RWPE1 (cell line): ENCODE measurements at regions not wholly inside any gene's neighbourhood (a gene's known extent, or its start where the extent isn't known, plus 50 kb on each side); places are given as distances from the start of the nearest gene placed in this dataset.

Experiments used
- CTCF ChIA-PET: fragments of 350-600 bp; sonication (Branson Sonifier 250); formaldehyde crosslinking; extraction: SDS; loops from one replicate; lab custom pipeline; 2021; lab: Yijun Ruan, JAX
- POLR2A ChIA-PET: fragments of 400-600 bp; formaldehyde crosslinking; extraction: SDS; loops from one replicate; lab custom pipeline; 2020; ENCODE audit warnings: antibody characterized with exemption; ENCODE audit not compliant: low non-redundant PET; lab: Yijun Ruan, JAX
- DNase-seq: peaks from one replicate; pipeline ENCODE4 v3.0.0; 2012; ENCODE audit warnings: low spot score
- H3K27ac ChIP-seq: fragments of 450-650 bp; 2 replicates; pipeline ENCODE4 v1.5.1; 2017
- TF ChIP-seq, protein P1 (sequence below): fragments of 450-650 bp; conservative IDR thresholded peaks from 2 replicates; pipeline ENCODE4 v1.5.1; 2017; ENCODE audit warnings: low read depth, mild to moderate bottlenecking

DNA sequence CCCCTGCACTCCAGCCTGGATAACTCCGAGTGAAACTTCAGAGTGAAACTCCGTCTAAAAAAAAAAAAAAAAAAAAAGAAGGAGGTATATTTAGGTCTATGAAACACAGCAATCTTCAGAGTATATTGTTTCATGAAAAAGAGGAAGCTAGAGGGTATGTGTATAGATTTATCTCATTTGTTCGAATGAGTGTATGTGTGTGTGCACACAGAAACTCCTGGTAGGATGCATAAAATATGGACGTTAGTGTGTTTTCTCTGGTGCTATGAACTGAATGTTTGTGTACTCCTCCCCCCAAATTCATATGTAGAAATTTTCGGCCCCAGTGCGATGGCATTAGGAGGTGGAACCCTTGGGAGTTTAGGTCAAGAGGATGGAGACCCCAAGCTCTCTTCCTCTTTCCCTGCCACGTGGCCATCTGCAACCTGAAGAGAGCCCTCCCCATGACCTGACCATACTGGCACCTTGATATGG is 98.6 kb upstream of the KLF13 start:
- ChIA-PET CTCF (no interaction called here), POLR2A (no interaction called here)
- TF ChIP-seq, protein P1, sequence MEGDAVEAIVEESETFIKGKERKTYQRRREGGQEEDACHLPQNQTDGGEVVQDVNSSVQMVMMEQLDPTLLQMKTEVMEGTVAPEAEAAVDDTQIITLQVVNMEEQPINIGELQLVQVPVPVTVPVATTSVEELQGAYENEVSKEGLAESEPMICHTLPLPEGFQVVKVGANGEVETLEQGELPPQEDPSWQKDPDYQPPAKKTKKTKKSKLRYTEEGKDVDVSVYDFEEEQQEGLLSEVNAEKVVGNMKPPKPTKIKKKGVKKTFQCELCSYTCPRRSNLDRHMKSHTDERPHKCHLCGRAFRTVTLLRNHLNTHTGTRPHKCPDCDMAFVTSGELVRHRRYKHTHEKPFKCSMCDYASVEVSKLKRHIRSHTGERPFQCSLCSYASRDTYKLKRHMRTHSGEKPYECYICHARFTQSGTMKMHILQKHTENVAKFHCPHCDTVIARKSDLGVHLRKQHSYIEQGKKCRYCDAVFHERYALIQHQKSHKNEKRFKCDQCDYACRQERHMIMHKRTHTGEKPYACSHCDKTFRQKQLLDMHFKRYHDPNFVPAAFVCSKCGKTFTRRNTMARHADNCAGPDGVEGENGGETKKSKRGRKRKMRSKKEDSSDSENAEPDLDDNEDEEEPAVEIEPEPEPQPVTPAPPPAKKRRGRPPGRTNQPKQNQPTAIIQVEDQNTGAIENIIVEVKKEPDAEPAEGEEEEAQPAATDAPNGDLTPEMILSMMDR: no peak
- H3K27ac ChIP-seq: no peak overlapping the region
- no peak for DNase-seq

GRCh38 chr15:31228980-31229826 is 97.4 kb upstream of the KLF13 start:
- ChIA-PET CTCF (interaction anchor here (0.6 to 0.7 kb wide), 2 partner anchors 9 to 275 kb away, joined by 3 read pairs; no protein-coding TSS in a partner anchor), POLR2A (no interaction called here)
- DNase-seq: no peak
- no peak overlapping the region for H3K27ac ChIP-seq
- TF ChIP-seq, protein P1: no peak

GRCh38 chr15:31230630-31231485 is 95.8 kb upstream of the KLF13 start:
- no peak for DNase-seq
- no peak overlapping the region for H3K27ac ChIP-seq
- POLR2A ChIA-PET: no interaction called here
- TF ChIP-seq, protein P1: no peak
- CTCF ChIA-PET: interaction anchor here (0.6 kb wide), 1 partner anchor 221 kb away, joined by 3 read pairs; no protein-coding TSS in a partner anchor

- H3K27ac ChIP-seq: peak overlapping the region; percentile 84; the same call in 1 of the 2 replicates
- ChIA-PET POLR2A (no interaction called here), CTCF (no interaction called here)
- DNase-seq: no peak
- TF ChIP-seq, protein P1: no peak
These were observed 91.8 kb upstream of the KLF13 start for GRCh38 chr15:31234815-31235214.

DNA sequence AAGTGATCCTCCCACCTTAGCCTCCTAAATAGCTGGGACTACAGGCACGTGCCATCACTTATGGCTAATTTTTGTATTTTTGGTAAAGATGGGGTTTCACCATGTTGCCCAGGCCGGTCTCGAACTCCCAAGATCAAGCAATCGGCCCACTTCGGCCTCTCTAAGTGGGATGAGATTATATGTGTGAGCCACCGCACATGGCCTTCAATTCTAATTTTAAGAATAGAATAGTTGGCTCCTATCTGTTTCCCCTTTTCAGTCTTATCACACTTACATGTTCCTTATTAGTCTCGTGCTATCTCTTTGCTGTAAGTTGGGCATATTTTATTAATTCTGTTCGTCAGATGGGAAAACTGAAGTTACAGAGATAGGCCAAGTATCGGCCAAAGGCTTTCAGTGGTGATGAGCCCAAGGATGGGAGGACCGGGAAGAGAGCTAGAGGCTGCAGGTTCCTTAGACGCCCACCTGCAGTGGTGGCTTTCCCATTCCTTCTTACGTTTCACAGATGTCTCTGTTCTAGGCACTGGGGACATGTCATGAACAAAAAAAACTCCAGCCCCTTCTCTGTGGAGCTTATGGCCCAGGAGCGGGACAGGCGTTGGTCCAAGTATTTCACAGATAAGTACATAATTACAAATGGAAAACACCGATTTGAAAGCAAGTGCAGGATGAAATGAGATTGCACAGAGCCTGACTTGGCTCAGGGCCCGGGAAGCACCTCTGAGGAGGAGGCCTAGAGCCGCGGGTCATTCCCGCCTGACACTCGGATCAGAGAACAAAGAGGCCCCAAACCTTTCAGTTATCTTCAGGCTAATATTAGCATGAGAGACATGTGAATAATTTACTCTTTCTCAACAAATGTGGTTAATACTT is 91.1 kb upstream of the KLF13 start:
- CTCF ChIA-PET: no interaction called here
- TF ChIP-seq, protein P1: no peak
- H3K27ac ChIP-seq: peak overlapping the region; percentile 84
- POLR2A ChIA-PET: no interaction called here
- no peak for DNase-seq
